GM12878 (cell line): ENCODE measurements at regions not wholly inside any gene's neighbourhood (a gene's known extent, or its start where the extent isn't known, plus 50 kb on each side); places are given as distances from the start of the nearest gene placed in this dataset.

Experiments
- ATAC-seq: fragments of 200-7000 bp; cut with Tn5 transposase; 3 replicates; pipeline ENCODE4 v1.9.1; 2020; ENCODE audit warnings: mild to moderate bottlenecking, moderate library complexity
- BruUV-seq: library from RNA; stranded (reverse); fragments of 400-500 nt; replicated peaks from 2 replicates; lab custom pipeline; 2021; lab: Mats Ljungman, UMichigan
- CTCF ChIA-PET: fragments of 300-600 bp; sonication (Branson Sonifier 250); formaldehyde crosslinking; extraction: SDS; loops from one replicate; lab custom pipeline; 2021; ENCODE audit warnings: inconsistent platforms; lab: Yijun Ruan, JAX
- POLR2A ChIA-PET: fragments of 350-600 bp; formaldehyde crosslinking; extraction: SDS; loops from one replicate; lab custom pipeline; 2021; ENCODE audit warnings: inconsistent platforms; lab: Charles Lee
- RAD21 ChIA-PET: fragments of 300-600 bp; sonication (Branson Sonifier 250); formaldehyde crosslinking; loops from one replicate; lab custom pipeline; 2023; ENCODE audit warnings: antibody characterized with exemption; ENCODE audit not compliant: unreplicated experiment; lab: Charles Lee
- SMC1A ChIA-PET: fragments of 300-600 bp; sonication (Branson Sonifier 250); formaldehyde crosslinking; loops from one replicate; lab custom pipeline; 2023; ENCODE audit not compliant: unreplicated experiment, uncharacterized antibody; lab: Charles Lee
- DNase-seq: peaks from one replicate; pipeline ENCODE4 v3.0.0-alpha.2; 2011; ENCODE audit warnings: low read depth, low spot score
- FAIRE-seq: peaks from 3 replicates; lab custom pipeline; 2011; peaks lifted over from hg19 to GRCh38; lab: Jason Lieb, UNC
- H2AFZ ChIP-seq: 2 replicates; pipeline ENCODE4 v1.6.0; 2011; ENCODE audit warnings: low read depth, low read length, control low read depth; ENCODE audit not compliant: control insufficient read depth
- H3K27ac ChIP-seq: 2 replicates; pipeline ENCODE4 v1.5.1; 2011; ENCODE audit warnings: control low read depth; ENCODE audit not compliant: control insufficient read depth, insufficient read depth
- H3K27me3 ChIP-seq, 2 experiments: replicated peaks in 1 of 2; 2 replicates each; pipeline versions ENCODE4 v1.6.0 to v1.6.1; 2011; ENCODE audit warnings: low read length in 1 of 2; ENCODE audit not compliant: control insufficient read depth in 2 of 2, insufficient read depth in 2 of 2
- H3K36me3 ChIP-seq, 2 experiments: 2 replicates each; pipeline ENCODE4 v1.5.1; 2011; ENCODE audit warnings: low read length in 1 of 2; ENCODE audit not compliant: control insufficient read depth in 2 of 2, insufficient read depth in 2 of 2
- H3K4me1 ChIP-seq: 2 replicates; pipeline ENCODE4 v1.6.1; 2011; ENCODE audit warnings: mild to moderate bottlenecking, low read length, moderate library complexity, mixed read lengths; ENCODE audit not compliant: control insufficient read depth, insufficient read depth
- H3K4me2 ChIP-seq: 2 replicates; pipeline ENCODE4 v1.6.0; 2011; ENCODE audit warnings: control low read depth; ENCODE audit not compliant: control insufficient read depth, insufficient read depth
- H3K4me3 ChIP-seq: fragments of 200-600 bp; sonication (generic); 2 replicates; pipeline ENCODE4 v1.5.1; 2016
- H3K79me2 ChIP-seq: 2 replicates; pipeline ENCODE4 v1.6.0; 2011; ENCODE audit warnings: low read length; ENCODE audit not compliant: control insufficient read depth, insufficient read depth
- H3K9ac ChIP-seq: 2 replicates; pipeline ENCODE4 v1.8.0; 2011; ENCODE audit warnings: low read length, control low read depth, mixed read lengths; ENCODE audit not compliant: control insufficient read depth, insufficient read depth
- H3K9me3 ChIP-seq: replicated peaks from 3 replicates; pipeline ENCODE4 v1.5.1; 2011; ENCODE audit warnings: mild to moderate bottlenecking, low read length; ENCODE audit not compliant: control insufficient read depth, insufficient read depth
- H4K20me1 ChIP-seq: 2 replicates; pipeline ENCODE4 v1.6.0; 2011; ENCODE audit not compliant: control insufficient read depth, insufficient read depth
- BRCA1 ChIP-seq: IDR thresholded peaks from 2 replicates; pipeline ENCODE4 v1.6.1; 2011; ENCODE audit warnings: low read depth, low read length, improper control_type of control experiment
- CBX3 ChIP-seq: fragments of 200-600 bp; sonication (generic); IDR thresholded peaks from 2 replicates; pipeline ENCODE4 v1.6.1; 2016; ENCODE audit warnings: low read depth, borderline replicate concordance
- EED ChIP-seq: sonication (generic); IDR thresholded peaks from 2 replicates; pipeline ENCODE4 v1.6.1; 2016; ENCODE audit warnings: antibody characterized with exemption, low read depth
- FOXM1 ChIP-seq: IDR thresholded peaks from 2 replicates; pipeline ENCODE4 v1.6.1; 2012; ENCODE audit warnings: low read depth, mild to moderate bottlenecking, inconsistent platforms, low read length, moderate library complexity
- NBN ChIP-seq: fragments of 450-650 bp; IDR thresholded peaks from 2 replicates; pipeline ENCODE4 v1.6.1; 2016
- NFYA ChIP-seq: IDR thresholded peaks from 2 replicates; pipeline ENCODE4 v1.6.1; 2011; ENCODE audit warnings: low read depth, mild to moderate bottlenecking, low read length, improper control_type of control experiment, borderline replicate concordance
- RBBP5 ChIP-seq: fragments of 200-600 bp; sonication (generic); conservative IDR thresholded peaks from 2 replicates; pipeline ENCODE4 v1.6.1; 2016
- SIX5 ChIP-seq: IDR thresholded peaks from 2 replicates; pipeline ENCODE4 v1.6.1; 2011; ENCODE audit warnings: mild to moderate bottlenecking, low read depth, low read length, moderate library complexity; ENCODE audit not compliant: severe bottlenecking
- SMAD1 ChIP-seq: fragments of 450-650 bp; IDR thresholded peaks from 2 replicates; pipeline ENCODE4 v1.6.1; 2018; ENCODE audit warnings: mild to moderate bottlenecking, low read depth; ENCODE audit not compliant: partially characterized antibody
- SMARCA5 ChIP-seq: fragments of 450-650 bp; IDR thresholded peaks from 2 replicates; pipeline ENCODE4 v1.6.1; 2017; ENCODE audit warnings: mild to moderate bottlenecking
- TCF7 ChIP-seq: IDR thresholded peaks from 2 replicates; pipeline ENCODE4 v1.6.1; 2014; ENCODE audit warnings: antibody characterized with exemption, borderline replicate concordance
- ZBTB33 ChIP-seq: fragments of 450-650 bp; IDR thresholded peaks from 2 replicates; pipeline ENCODE4 v1.6.1; 2017; ENCODE audit warnings: mild to moderate bottlenecking
- WGBS: methylation state at CpG from one replicate; pipeline ENCODE4 v1.1.6; 2016; ENCODE audit warnings: low lambda C conversion rate; ENCODE audit not compliant: insufficient replicate concordance, insufficient coverage; ENCODE audit errors: missing lambda C conversion rate; 5-methylcytosine and 5-hydroxymethylcytosine counted together
- in situ Hi-C: fragments of 300-500 bp; cut with MboI; formaldehyde crosslinking; loops from 9 replicates; pipeline ENCODE4 v1.14.3; 2018; ENCODE audit warnings: mixed read lengths
- intact Hi-C: fragments of 100-400 bp; cut with micrococcal nuclease; formaldehyde crosslinking; loops from one replicate; pipeline ENCODE4 v1.14.2; 2022; ENCODE audit not compliant: unreplicated experiment
- TF ChIP-seq, protein P1 (sequence below): IDR thresholded peaks from 2 replicates; pipeline ENCODE4 v1.6.1; 2012; ENCODE audit warnings: low read depth, low read length, improper control_type of control experiment
- TF ChIP-seq, protein P2 (sequence below): IDR thresholded peaks from 2 replicates; pipeline ENCODE4 v1.6.1; 2011; ENCODE audit warnings: low read depth, mild to moderate bottlenecking, low read length, moderate library complexity, borderline replicate concordance; ENCODE audit errors: extremely low read depth
- TF ChIP-seq, protein P3 (sequence below): fragments of 450-650 bp; IDR thresholded peaks from 2 replicates; pipeline ENCODE4 v1.6.1; 2017; ENCODE audit warnings: borderline replicate concordance

GRCh38 chr6:144898052-144898689, 613.0 kb downstream of the UTRN start:
- no peaks in the 10 kb centered on the region for H4K20me1 ChIP-seq
- RAD21 ChIA-PET, result no interaction called here
- in situ Hi-C loops, result no loop called here
- intact Hi-C loops, result no loop called here
- POLR2A ChIA-PET, result no interaction called here
- no peak for ATAC-seq
- H3K27ac ChIP-seq, result no peak overlapping the region
- H3K4me3 ChIP-seq, result no peak overlapping the region
- no peak overlapping the region for H3K9ac ChIP-seq
- H3K4me2 ChIP-seq, result no peak overlapping the region
- SMC1A ChIA-PET, result no interaction called here
- H2AFZ ChIP-seq, result no peak overlapping the region
- H3K27me3 ChIP-seq, result peaks cover 0 to 2% of the 10 kb centered on the region in 2 experiments; a peak in 1 of 4 replicates
- no peaks in the 10 kb centered on the region for H3K9me3 ChIP-seq
- no peak for DNase-seq
- H3K4me1 ChIP-seq, result no peaks in the 10 kb centered on the region
- no peaks in the 10 kb centered on the region for H3K79me2 ChIP-seq
- TF ChIP-seq FOXM1 (no peak), CBX3 (no peak), BRCA1 (no peak), TCF7 (no peak), NBN (no peak)
- H3K36me3 ChIP-seq, result no peaks in the 10 kb centered on the region
- WGBS, result 4% methylated on average over 3 of the region's 3 CpGs
- CTCF ChIA-PET, result no interaction called here
- no peak for FAIRE-seq
- no TSS peak for BruUV-seq

DNA sequence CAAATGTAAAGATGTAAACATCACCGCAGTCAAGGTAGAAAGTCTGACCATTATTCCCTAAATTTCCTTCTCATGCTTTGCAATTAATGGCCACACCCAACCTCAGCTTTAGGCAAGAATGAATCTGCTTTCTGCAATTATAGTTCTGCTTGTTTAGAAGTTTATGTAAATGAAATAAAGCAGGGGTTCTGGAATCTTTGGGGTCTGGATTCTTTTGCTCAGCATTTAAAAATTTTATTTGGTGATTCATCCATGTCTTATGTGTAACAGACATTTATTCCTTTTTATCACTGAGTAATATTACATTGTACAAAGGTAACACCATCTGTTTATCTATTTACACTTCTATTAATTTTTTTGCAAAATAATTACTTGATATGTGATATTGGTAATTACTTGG, 613.6 kb downstream of the UTRN start:
- Histone ChIP-seq H3K27me3 (peaks cover 0 to 2% of the 10 kb centered on the region in 2 experiments; a peak in 1 of 4 replicates), H3K27ac (no peak overlapping the region), H3K79me2 (no peaks in the 10 kb centered on the region), H3K4me1 (no peaks in the 10 kb centered on the region), H4K20me1 (no peaks in the 10 kb centered on the region), H3K9ac (no peak overlapping the region), H2AFZ (no peak overlapping the region), H3K4me3 (no peak overlapping the region), H3K36me3 (no peaks in the 10 kb centered on the region), H3K9me3 (no peaks in the 10 kb centered on the region), H3K4me2 (no peak overlapping the region)
- ChIA-PET CTCF (interaction anchor here (1.5 kb wide), 1 partner anchor 250 kb away, joined by 3 read pairs; no protein-coding TSS in a partner anchor), POLR2A (no interaction called here), RAD21 (no interaction called here), SMC1A (no interaction called here)
- no TSS peak for BruUV-seq
- 96% methylated on average over 1 of the region's 1 CpG for WGBS
- FAIRE-seq, result no peak
- intact Hi-C loops (no loop called here), in situ Hi-C loops (no loop called here)
- ATAC-seq, result no peak
- no peak for DNase-seq
- TF ChIP-seq CBX3 (no peak), SMAD1 (no peak), RBBP5 (no peak), NFYA (no peak), SMARCA5 (no peak), SIX5 (no peak), EED (no peak), ZBTB33 (no peak)
- TF ChIP-seq, protein P1, sequence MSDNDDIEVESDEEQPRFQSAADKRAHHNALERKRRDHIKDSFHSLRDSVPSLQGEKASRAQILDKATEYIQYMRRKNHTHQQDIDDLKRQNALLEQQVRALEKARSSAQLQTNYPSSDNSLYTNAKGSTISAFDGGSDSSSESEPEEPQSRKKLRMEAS, result no peak
- TF ChIP-seq, protein P2, sequence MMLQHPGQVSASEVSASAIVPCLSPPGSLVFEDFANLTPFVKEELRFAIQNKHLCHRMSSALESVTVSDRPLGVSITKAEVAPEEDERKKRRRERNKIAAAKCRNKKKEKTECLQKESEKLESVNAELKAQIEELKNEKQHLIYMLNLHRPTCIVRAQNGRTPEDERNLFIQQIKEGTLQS, result no peak
- TF ChIP-seq, protein P3, sequence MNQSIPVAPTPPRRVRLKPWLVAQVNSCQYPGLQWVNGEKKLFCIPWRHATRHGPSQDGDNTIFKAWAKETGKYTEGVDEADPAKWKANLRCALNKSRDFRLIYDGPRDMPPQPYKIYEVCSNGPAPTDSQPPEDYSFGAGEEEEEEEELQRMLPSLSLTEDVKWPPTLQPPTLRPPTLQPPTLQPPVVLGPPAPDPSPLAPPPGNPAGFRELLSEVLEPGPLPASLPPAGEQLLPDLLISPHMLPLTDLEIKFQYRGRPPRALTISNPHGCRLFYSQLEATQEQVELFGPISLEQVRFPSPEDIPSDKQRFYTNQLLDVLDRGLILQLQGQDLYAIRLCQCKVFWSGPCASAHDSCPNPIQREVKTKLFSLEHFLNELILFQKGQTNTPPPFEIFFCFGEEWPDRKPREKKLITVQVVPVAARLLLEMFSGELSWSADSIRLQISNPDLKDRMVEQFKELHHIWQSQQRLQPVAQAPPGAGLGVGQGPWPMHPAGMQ, result no peak
